Hepatocyte (in vitro differentiated cells): ENCODE measurements at regions not wholly inside any gene's neighbourhood (a gene's known extent, or its start where the extent isn't known, plus 50 kb on each side); places are given as distances from the start of the nearest gene placed in this dataset.
A peak's percentile ranks its signal among the peaks of the same experiment; 100 is the strongest.

ENCODE experiments used
- DNase-seq: peaks from one replicate; pipeline ENCODE4 v3.0.0-alpha.2; 2016; ENCODE audit warnings: low spot score
- H2AFZ ChIP-seq: fragments of 200-600 bp; sonication (generic); 2 replicates; pipeline ENCODE4 v1.6.0; 2016; ENCODE audit warnings: antibody characterized with exemption, mild to moderate bottlenecking
- H3K27ac ChIP-seq: fragments of 200-600 bp; sonication (generic); 2 replicates; pipeline ENCODE4 v1.5.1; 2016; ENCODE audit warnings: mild to moderate bottlenecking
- H3K27me3 ChIP-seq: fragments of 200-600 bp; sonication (generic); 2 replicates; pipeline ENCODE4 v1.6.1; 2016
- H3K36me3 ChIP-seq: fragments of 200-600 bp; sonication (generic); replicated peaks from 2 replicates; pipeline ENCODE4 v1.5.1; 2016; ENCODE audit warnings: low read depth; ENCODE audit not compliant: insufficient read depth
- H3K4me1 ChIP-seq: fragments of 200-600 bp; sonication (generic); 2 replicates; pipeline ENCODE4 v1.5.1; 2016; ENCODE audit warnings: mild to moderate bottlenecking, moderate library complexity; ENCODE audit not compliant: insufficient read depth
- H3K4me2 ChIP-seq: fragments of 200-600 bp; sonication (generic); 2 replicates; pipeline ENCODE4 v1.6.0; 2016
- H3K4me3 ChIP-seq: fragments of 200-600 bp; sonication (generic); 2 replicates; pipeline ENCODE4 v1.5.1; 2016; ENCODE audit warnings: mild to moderate bottlenecking
- H3K79me2 ChIP-seq: fragments of 200-600 bp; sonication (generic); 2 replicates; pipeline ENCODE4 v1.6.0; 2017; ENCODE audit warnings: mild to moderate bottlenecking
- H3K9me2 ChIP-seq: fragments of 200-600 bp; sonication (generic); replicated peaks from 2 replicates; pipeline ENCODE4 v1.6.0; 2017; ENCODE audit warnings: mild to moderate bottlenecking; ENCODE audit not compliant: insufficient read depth
- H3K9me3 ChIP-seq: fragments of 200-600 bp; sonication (generic); 2 replicates; pipeline ENCODE4 v1.5.1; 2016; ENCODE audit warnings: low read depth, mild to moderate bottlenecking
- H4K20me1 ChIP-seq: fragments of 200-600 bp; sonication (generic); 2 replicates; pipeline ENCODE4 v1.6.0; 2016; ENCODE audit warnings: mild to moderate bottlenecking; ENCODE audit not compliant: insufficient read depth, poor library complexity, severe bottlenecking
- CTCF ChIP-seq: fragments of 200-600 bp; sonication (generic); IDR thresholded peaks from 2 replicates; pipeline ENCODE4 v1.5.1; 2016; ENCODE audit warnings: antibody characterized with exemption, mild to moderate bottlenecking; ENCODE audit not compliant: poor library complexity
- EZH2 ChIP-seq: fragments of 200-600 bp; sonication (generic); IDR thresholded peaks from 2 replicates; pipeline ENCODE4 v1.6.1; 2016; ENCODE audit warnings: antibody characterized with exemption, mild to moderate bottlenecking, borderline replicate concordance
- EZH2phosphoT487 ChIP-seq: fragments of 200-600 bp; sonication (generic); IDR thresholded peaks from one replicate; pipeline ENCODE4 v1.6.1; 2018; ENCODE audit warnings: antibody characterized with exemption, mild to moderate bottlenecking, low read depth, moderate library complexity; ENCODE audit not compliant: unreplicated experiment, severe bottlenecking
- WGBS: methylation state at CpG from one replicate; pipeline ENCODE4 v1.1.6; 2016; ENCODE audit warnings: low lambda C conversion rate; ENCODE audit errors: missing lambda C conversion rate; 5-methylcytosine and 5-hydroxymethylcytosine counted together

DNA sequence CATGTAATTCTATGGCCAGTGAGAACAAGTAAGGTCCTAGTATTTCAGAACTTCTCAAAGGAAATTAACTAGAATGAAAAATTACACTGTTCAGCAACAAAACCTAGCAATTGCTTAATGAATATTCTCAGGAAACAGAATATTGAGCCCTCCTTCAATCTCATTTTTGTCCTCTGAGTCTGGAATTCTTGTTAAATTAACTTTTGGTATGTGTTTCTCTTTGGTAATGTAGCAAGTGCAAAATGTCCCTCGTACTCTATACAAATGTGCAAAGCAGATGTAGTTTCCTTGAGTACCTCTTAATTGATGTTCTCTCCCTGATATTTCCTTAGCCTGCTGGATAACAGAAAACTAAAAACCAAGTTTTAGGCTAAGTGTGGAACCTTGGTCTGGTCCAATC is 190.8 kb upstream of the CNOT2 start:
- Histone ChIP-seq H3K9me2 (no peaks in the 10 kb centered on the region), H3K27me3 (no peaks in the 10 kb centered on the region), H3K36me3 (no peaks in the 10 kb centered on the region), H3K9me3 (no peaks in the 10 kb centered on the region), H2AFZ (no peak overlapping the region), H3K4me3 (no peak overlapping the region), H3K4me2 (no peak overlapping the region), H4K20me1 (no peaks in the 10 kb centered on the region), H3K79me2 (no peaks in the 10 kb centered on the region), H3K4me1 (peaks cover 5% of the 10 kb centered on the region), H3K27ac (no peak overlapping the region)
- no peak for DNase-seq
- 90% methylated on average over 1 of the region's 1 CpG for WGBS
- TF ChIP-seq EZH2phosphoT487 = no peak
- TF ChIP-seq EZH2 = no peak
- no peak for TF ChIP-seq CTCF

- TF ChIP-seq EZH2 (no peak), CTCF (no peak)
- H3K4me1 ChIP-seq = peaks cover 5% of the 10 kb centered on the region
Measured at GRCh38 chr12:70052931-70053497, 190.2 kb upstream of the CNOT2 start.

GRCh38 chr12:70059373-70059772 is 183.9 kb upstream of the CNOT2 start:
- Histone ChIP-seq H3K9me3 (no peaks in the 10 kb centered on the region), H3K27me3 (no peaks in the 10 kb centered on the region), H3K27ac (no peak overlapping the region), H3K4me2 (no peak overlapping the region), H2AFZ (no peak overlapping the region), H3K79me2 (no peaks in the 10 kb centered on the region), H3K4me1 (no peaks in the 10 kb centered on the region), H4K20me1 (no peaks in the 10 kb centered on the region), H3K36me3 (no peaks in the 10 kb centered on the region), H3K9me2 (no peaks in the 10 kb centered on the region), H3K4me3 (no peak overlapping the region)
- 83% methylated on average over 1 of the region's 1 CpG for WGBS
- no peak for DNase-seq
- TF ChIP-seq CTCF (no peak), EZH2phosphoT487 (no peak), EZH2 (no peak)

More at GRCh38 chr12:70052931-70053497, 190.2 kb upstream of the CNOT2 start:
- H3K27me3 ChIP-seq = no peaks in the 10 kb centered on the region
- H2AFZ ChIP-seq = no peak overlapping the region
- H3K9me3 ChIP-seq = no peaks in the 10 kb centered on the region
- H4K20me1 ChIP-seq = no peaks in the 10 kb centered on the region
- 48% methylated on average over 4 of the region's 4 CpGs for WGBS
- no peak overlapping the region for H3K4me3 ChIP-seq
- no peaks in the 10 kb centered on the region for H3K9me2 ChIP-seq
- DNase-seq = peak; percentile 72
- peak overlapping the region; percentile 24 for H3K4me2 ChIP-seq
- H3K27ac ChIP-seq = peak overlapping the region; percentile 33
- H3K79me2 ChIP-seq = no peaks in the 10 kb centered on the region
- no peaks in the 10 kb centered on the region for H3K36me3 ChIP-seq

- H3K36me3 ChIP-seq = no peaks in the 10 kb centered on the region
- DNase-seq = no peak
- no peaks in the 10 kb centered on the region for H3K9me2 ChIP-seq
- TF ChIP-seq EZH2 = no peak
- TF ChIP-seq EZH2phosphoT487 = no peak
- TF ChIP-seq CTCF = no peak
- no peak overlapping the region for H3K4me2 ChIP-seq
- no peaks in the 10 kb centered on the region for H3K79me2 ChIP-seq
- H3K27ac ChIP-seq = no peak overlapping the region
- no peak overlapping the region for H2AFZ ChIP-seq
- H3K4me1 ChIP-seq = no peaks in the 10 kb centered on the region
- whole genome bisulfite sequencing = 87% methylated on average over 1 of the region's 1 CpG
- no peaks in the 10 kb centered on the region for H4K20me1 ChIP-seq
- H3K4me3 ChIP-seq = no peak overlapping the region
- H3K27me3 ChIP-seq = no peaks in the 10 kb centered on the region
- H3K9me3 ChIP-seq = no peaks in the 10 kb centered on the region
Measured at GRCh38 chr12:70060634-70061033, 182.6 kb upstream of the CNOT2 start.
